HL-60 (cell line): ENCODE measurements at regions not wholly inside any gene's neighbourhood (a gene's known extent, or its start where the extent isn't known, plus 50 kb on each side); places are given as distances from the start of the nearest gene placed in this dataset.

Experiments used
- DNase-seq, 2 experiments: peaks; one replicate each; pipeline ENCODE4 v3.0.0-alpha.2; 2010 to 2020; ENCODE audit warnings: low read depth in 1 of 2, low spot score in 1 of 2
- H3K27ac ChIP-seq: fragments of 250-450 bp; sonication (Bioruptor Pico); replicated peaks from 2 replicates; pipeline ENCODE4 v1.5.1; 2020; ENCODE audit warnings: mild to moderate bottlenecking, moderate library complexity
- H3K27me3 ChIP-seq: fragments of 250-450 bp; sonication (Bioruptor Pico); 2 replicates; pipeline ENCODE4 v1.5.1; 2021; ENCODE audit warnings: mild to moderate bottlenecking, moderate library complexity; ENCODE audit not compliant: insufficient read depth, poor library complexity, severe bottlenecking
- H3K4me3 ChIP-seq: replicated peaks from 2 replicates; pipeline ENCODE4 v1.5.1; 2011; ENCODE audit warnings: mild to moderate bottlenecking, control low read depth, low read length; ENCODE audit not compliant: insufficient read depth
- GABPA ChIP-seq: IDR thresholded peaks from 2 replicates; pipeline ENCODE4 v1.6.1; 2012; ENCODE audit warnings: low read depth
- POLR2AphosphoS5 ChIP-seq: IDR thresholded peaks from 2 replicates; pipeline ENCODE4 v1.6.1; 2012; ENCODE audit warnings: low read depth
- SPI1 ChIP-seq: IDR thresholded peaks from 2 replicates; pipeline ENCODE4 v1.6.1; 2012; ENCODE audit warnings: low read depth, mild to moderate bottlenecking, borderline replicate concordance
- TF ChIP-seq, protein P1 (sequence below): IDR thresholded peaks from one replicate; pipeline ENCODE4 v1.5.1; 2011; ENCODE audit warnings: low read length, control low read depth, inconsistent platforms; ENCODE audit not compliant: insufficient read depth
- TF ChIP-seq, protein P2 (sequence below): IDR thresholded peaks from 2 replicates; pipeline ENCODE4 v1.6.1; 2012; ENCODE audit warnings: low read depth; ENCODE audit not compliant: insufficient replicate concordance

DNA sequence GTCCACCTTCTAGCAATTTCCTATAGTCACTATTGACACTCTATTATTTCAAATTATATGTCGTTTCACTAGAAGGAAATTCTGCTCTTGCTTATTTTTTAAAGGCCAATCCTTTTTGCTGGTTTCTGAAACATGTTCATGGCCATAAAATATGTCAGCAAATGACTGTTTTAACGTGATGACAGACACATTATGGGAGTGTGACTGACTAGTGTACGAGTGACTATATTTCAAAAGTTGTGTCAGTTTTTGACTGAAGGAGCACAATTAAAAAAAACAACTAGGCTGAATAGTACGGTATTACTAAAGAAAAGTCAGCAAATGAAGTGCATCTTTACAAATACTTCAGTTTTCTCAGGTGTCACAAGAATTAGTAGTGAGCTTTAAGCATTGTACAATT, 196.0 kb downstream of the NR4A2 start:
- Histone ChIP-seq H3K27me3 (no peaks in the 10 kb centered on the region), H3K4me3 (no peak overlapping the region), H3K27ac (no peak overlapping the region)
- no peak for DNase-seq
- TF ChIP-seq SPI1 (no peak), GABPA (no peak), POLR2AphosphoS5 (no peak)
- TF ChIP-seq, protein P1, sequence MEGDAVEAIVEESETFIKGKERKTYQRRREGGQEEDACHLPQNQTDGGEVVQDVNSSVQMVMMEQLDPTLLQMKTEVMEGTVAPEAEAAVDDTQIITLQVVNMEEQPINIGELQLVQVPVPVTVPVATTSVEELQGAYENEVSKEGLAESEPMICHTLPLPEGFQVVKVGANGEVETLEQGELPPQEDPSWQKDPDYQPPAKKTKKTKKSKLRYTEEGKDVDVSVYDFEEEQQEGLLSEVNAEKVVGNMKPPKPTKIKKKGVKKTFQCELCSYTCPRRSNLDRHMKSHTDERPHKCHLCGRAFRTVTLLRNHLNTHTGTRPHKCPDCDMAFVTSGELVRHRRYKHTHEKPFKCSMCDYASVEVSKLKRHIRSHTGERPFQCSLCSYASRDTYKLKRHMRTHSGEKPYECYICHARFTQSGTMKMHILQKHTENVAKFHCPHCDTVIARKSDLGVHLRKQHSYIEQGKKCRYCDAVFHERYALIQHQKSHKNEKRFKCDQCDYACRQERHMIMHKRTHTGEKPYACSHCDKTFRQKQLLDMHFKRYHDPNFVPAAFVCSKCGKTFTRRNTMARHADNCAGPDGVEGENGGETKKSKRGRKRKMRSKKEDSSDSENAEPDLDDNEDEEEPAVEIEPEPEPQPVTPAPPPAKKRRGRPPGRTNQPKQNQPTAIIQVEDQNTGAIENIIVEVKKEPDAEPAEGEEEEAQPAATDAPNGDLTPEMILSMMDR = no peak

DNA sequence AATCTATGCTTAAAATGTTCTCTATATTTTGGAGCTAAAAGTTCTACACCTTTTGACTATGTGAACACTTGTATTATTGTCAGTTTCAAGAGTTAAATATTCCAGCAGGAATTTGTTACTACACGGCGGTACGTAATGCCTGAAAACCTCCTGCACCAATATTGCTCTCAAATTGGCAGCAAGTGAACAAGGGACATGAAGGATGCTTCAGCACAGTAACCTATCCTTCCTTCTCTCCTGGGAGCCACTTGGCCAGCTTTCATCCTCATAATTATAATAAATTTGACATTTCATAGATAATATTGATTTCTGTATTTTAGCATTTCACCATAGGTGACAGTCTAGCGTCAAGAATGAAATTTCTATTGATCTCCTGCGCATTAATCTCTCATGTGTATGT, 197.6 kb downstream of the NR4A2 start:
- H3K27me3 ChIP-seq = no peaks in the 10 kb centered on the region
- no peak for DNase-seq
- TF ChIP-seq, protein P1 = no peak
- TF ChIP-seq POLR2AphosphoS5 (no peak), GABPA (no peak), SPI1 (no peak)
- TF ChIP-seq, protein P2, sequence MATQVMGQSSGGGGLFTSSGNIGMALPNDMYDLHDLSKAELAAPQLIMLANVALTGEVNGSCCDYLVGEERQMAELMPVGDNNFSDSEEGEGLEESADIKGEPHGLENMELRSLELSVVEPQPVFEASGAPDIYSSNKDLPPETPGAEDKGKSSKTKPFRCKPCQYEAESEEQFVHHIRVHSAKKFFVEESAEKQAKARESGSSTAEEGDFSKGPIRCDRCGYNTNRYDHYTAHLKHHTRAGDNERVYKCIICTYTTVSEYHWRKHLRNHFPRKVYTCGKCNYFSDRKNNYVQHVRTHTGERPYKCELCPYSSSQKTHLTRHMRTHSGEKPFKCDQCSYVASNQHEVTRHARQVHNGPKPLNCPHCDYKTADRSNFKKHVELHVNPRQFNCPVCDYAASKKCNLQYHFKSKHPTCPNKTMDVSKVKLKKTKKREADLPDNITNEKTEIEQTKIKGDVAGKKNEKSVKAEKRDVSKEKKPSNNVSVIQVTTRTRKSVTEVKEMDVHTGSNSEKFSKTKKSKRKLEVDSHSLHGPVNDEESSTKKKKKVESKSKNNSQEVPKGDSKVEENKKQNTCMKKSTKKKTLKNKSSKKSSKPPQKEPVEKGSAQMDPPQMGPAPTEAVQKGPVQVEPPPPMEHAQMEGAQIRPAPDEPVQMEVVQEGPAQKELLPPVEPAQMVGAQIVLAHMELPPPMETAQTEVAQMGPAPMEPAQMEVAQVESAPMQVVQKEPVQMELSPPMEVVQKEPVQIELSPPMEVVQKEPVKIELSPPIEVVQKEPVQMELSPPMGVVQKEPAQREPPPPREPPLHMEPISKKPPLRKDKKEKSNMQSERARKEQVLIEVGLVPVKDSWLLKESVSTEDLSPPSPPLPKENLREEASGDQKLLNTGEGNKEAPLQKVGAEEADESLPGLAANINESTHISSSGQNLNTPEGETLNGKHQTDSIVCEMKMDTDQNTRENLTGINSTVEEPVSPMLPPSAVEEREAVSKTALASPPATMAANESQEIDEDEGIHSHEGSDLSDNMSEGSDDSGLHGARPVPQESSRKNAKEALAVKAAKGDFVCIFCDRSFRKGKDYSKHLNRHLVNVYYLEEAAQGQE = no peak
- no peak overlapping the region for H3K27ac ChIP-seq
- H3K4me3 ChIP-seq = no peak overlapping the region

DNA sequence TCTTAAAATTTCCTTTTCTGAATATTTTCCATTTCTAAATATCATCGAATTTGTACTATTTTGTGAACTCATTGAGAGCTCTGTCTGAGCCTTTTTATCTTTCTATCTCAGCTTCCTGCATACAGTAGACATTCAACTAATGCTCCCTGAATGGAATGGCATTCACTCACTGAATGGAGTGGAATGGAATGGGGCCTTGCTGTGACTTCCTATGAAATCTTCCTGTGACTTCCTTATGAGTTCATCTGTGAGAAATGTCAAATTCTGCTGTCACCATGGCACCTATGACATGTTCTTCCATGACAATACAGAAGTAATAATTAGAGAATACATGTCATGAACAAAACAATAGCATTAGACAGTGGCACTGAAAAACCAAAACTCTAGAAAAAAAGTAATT, 199.6 kb downstream of the NR4A2 start:
- no peak for TF ChIP-seq SPI1
- TF ChIP-seq, protein P2 = no peak
- TF ChIP-seq GABPA = no peak
- TF ChIP-seq POLR2AphosphoS5 = no peak
- TF ChIP-seq, protein P1 = no peak
- no peak overlapping the region for H3K27ac ChIP-seq
- no peak for DNase-seq
- H3K27me3 ChIP-seq = no peaks in the 10 kb centered on the region
- H3K4me3 ChIP-seq = no peak overlapping the region

DNA sequence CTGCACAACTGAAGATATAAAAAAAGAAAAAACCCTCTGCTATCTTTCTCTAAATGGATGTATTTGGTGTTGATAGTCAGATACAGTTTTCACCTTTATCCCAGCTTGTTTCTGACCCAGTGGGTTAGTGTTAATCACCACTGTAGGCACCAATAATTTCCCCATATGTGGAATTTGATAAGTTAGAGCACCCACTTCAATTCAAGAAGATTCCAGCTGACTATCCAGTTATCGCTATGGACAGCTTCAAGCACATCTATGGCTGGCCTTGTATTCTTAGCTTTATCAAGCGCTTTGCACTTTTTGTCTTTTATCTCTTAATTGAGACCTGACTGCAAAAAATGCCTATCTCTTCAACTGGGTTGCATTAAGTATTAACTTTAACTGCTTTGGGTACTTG, 200.4 kb downstream of the NR4A2 start:
- TF ChIP-seq, protein P1 = no peak
- TF ChIP-seq GABPA = no peak
- TF ChIP-seq POLR2AphosphoS5 = no peak
- TF ChIP-seq, protein P2 = no peak
- DNase-seq = no peak
- Histone ChIP-seq H3K27me3 (no peaks in the 10 kb centered on the region), H3K4me3 (no peak overlapping the region), H3K27ac (no peak overlapping the region)
